Colonic mucosa (tissue), 4 donors: ENCODE measurements at regions not wholly inside any gene's neighbourhood (a gene's known extent, or its start where the extent isn't known, plus 50 kb on each side); places are given as distances from the start of the nearest gene placed in this dataset.

ENCODE experiments used
- DNase-seq: peaks from one replicate; pipeline ENCODE4 v3.0.0-alpha.2; 2020
- H3K27ac ChIP-seq: fragments of 200-600 bp; one replicate; pipeline ENCODE4 v1.8.0; 2021
- H3K27me3 ChIP-seq: fragments of 200-600 bp; one replicate; pipeline ENCODE4 v1.8.0; 2021
- H3K36me3 ChIP-seq: fragments of 200-600 bp; one replicate; pipeline ENCODE4 v1.8.0; 2021
- H3K4me1 ChIP-seq: fragments of 200-600 bp; one replicate; pipeline ENCODE4 v1.8.0; 2021; ENCODE audit warnings: mild to moderate bottlenecking
- H3K4me3 ChIP-seq: fragments of 200-600 bp; one replicate; pipeline ENCODE4 v1.8.0; 2021
- H3K9ac ChIP-seq, 2 donors: one replicate each; pipeline ENCODE4 v1.7.0; 2013; ENCODE audit warnings: control low read depth in 2 of 2, low read depth in 2 of 2, low read length in 2 of 2
- H3K9me3 ChIP-seq: fragments of 200-600 bp; one replicate; pipeline ENCODE4 v1.8.0; 2021
- intact Hi-C: fragments of 100-400 bp; cut with DNase I; formaldehyde crosslinking; loops from one replicate; pipeline ENCODE4 v1.14.1; 2022
- TF ChIP-seq, protein P1 (sequence below): fragments of 200-600 bp; IDR thresholded peaks from one replicate; pipeline ENCODE4 v1.8.0; 2022; ENCODE audit warnings: antibody characterized with exemption, mild to moderate bottlenecking
- donor health status: healthy.
- donor health status: DM: no; HTN: no; CAD: no.
- donor health status: DM: no; HTN: no; CAD: no.

DNA sequence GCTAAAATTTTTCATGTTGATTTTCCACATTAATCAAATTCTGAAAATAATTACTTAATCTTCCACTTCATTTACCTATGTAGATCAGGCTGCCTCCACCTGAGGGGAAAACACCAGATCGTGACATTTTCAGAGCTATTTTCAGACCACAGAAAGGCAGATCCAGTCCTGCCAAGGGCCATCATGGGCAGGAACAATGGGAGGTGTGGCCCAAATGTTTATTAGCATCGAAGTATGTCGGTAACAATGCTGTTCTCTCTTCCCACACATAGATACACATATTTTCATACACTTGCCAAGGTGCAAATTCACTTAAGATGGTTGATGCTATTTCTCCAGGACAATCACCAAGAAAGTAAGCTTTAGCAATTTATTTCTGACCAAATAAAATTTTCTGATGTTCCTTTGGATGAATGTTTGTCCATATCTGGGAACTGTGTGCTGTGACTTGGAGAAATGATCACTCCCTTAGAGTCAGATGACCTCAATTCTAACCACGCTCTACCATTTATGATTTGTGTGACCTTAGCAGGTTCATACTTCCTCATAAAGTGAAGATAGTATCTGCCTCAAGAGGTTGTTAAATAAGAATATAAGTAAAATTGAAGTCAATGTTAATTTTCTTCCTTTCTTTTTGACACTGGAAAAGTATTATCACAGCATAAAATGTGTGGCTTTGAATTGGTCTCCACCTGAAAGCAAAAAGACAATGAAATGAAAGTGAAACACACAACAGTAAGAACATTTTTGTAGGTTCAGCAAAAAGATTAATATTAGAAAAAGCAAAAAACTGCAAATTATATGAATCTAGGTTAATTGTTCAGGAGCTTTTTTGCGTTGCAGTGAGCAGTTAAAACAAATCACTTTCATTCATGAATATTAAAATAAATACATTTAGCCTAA lies 310.4 kb upstream of the PHF14 start:
- TF ChIP-seq, protein P1, sequence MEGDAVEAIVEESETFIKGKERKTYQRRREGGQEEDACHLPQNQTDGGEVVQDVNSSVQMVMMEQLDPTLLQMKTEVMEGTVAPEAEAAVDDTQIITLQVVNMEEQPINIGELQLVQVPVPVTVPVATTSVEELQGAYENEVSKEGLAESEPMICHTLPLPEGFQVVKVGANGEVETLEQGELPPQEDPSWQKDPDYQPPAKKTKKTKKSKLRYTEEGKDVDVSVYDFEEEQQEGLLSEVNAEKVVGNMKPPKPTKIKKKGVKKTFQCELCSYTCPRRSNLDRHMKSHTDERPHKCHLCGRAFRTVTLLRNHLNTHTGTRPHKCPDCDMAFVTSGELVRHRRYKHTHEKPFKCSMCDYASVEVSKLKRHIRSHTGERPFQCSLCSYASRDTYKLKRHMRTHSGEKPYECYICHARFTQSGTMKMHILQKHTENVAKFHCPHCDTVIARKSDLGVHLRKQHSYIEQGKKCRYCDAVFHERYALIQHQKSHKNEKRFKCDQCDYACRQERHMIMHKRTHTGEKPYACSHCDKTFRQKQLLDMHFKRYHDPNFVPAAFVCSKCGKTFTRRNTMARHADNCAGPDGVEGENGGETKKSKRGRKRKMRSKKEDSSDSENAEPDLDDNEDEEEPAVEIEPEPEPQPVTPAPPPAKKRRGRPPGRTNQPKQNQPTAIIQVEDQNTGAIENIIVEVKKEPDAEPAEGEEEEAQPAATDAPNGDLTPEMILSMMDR: no peak

GRCh38 chr7:10672186-10672585 lies 301.5 kb upstream of the PHF14 start:
- H3K27me3 ChIP-seq: no peaks in the 10 kb centered on the region
- H3K27ac ChIP-seq: no peak overlapping the region
- TF ChIP-seq, protein P1: no peak
- no peaks in the 10 kb centered on the region for H3K9me3 ChIP-seq
- no peak for DNase-seq
- H3K36me3 ChIP-seq: no peaks in the 10 kb centered on the region
- intact Hi-C loops: no loop called here
- no peak overlapping the region for H3K9ac ChIP-seq
- no peak overlapping the region for H3K4me3 ChIP-seq
- no peaks in the 10 kb centered on the region for H3K4me1 ChIP-seq

More for the DNA sequence above, 310.4 kb upstream of the PHF14 start:
- no peaks in the 10 kb centered on the region for H3K36me3 ChIP-seq
- H3K4me3 ChIP-seq: no peak overlapping the region
- H3K9ac ChIP-seq: no peak overlapping the region
- H3K27me3 ChIP-seq: no peaks in the 10 kb centered on the region
- intact Hi-C loops: no loop called here
- H3K4me1 ChIP-seq: no peaks in the 10 kb centered on the region
- H3K9me3 ChIP-seq: no peaks in the 10 kb centered on the region
- no peak for DNase-seq
- no peak overlapping the region for H3K27ac ChIP-seq

DNA sequence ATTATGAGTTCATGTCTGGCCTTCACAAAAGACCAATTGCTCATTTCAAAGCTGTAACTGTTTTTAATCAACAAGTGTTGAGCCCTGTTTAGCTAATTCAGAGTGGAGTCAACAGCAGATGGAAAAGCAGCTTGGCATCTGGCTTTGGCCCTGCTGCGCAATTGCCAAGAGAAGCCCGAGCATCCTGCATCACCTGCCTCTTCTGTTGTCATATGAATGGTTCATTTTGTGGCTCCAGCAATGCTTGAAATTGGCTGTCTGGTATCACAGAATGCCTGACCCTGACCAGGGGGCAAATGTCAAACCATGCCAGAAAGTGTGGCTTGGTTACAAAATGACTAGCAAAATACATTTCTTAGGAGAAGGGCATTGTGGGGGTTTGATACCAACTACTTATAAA lies 296.5 kb upstream of the PHF14 start:
- H3K36me3 ChIP-seq: no peaks in the 10 kb centered on the region
- no peaks in the 10 kb centered on the region for H3K4me1 ChIP-seq
- no peaks in the 10 kb centered on the region for H3K9me3 ChIP-seq
- no peak overlapping the region for H3K27ac ChIP-seq
- H3K4me3 ChIP-seq: no peak overlapping the region
- TF ChIP-seq, protein P1: no peak
- no peaks in the 10 kb centered on the region for H3K27me3 ChIP-seq
- intact Hi-C loops: no loop called here
- DNase-seq: no peak
- no peak overlapping the region for H3K9ac ChIP-seq

DNA sequence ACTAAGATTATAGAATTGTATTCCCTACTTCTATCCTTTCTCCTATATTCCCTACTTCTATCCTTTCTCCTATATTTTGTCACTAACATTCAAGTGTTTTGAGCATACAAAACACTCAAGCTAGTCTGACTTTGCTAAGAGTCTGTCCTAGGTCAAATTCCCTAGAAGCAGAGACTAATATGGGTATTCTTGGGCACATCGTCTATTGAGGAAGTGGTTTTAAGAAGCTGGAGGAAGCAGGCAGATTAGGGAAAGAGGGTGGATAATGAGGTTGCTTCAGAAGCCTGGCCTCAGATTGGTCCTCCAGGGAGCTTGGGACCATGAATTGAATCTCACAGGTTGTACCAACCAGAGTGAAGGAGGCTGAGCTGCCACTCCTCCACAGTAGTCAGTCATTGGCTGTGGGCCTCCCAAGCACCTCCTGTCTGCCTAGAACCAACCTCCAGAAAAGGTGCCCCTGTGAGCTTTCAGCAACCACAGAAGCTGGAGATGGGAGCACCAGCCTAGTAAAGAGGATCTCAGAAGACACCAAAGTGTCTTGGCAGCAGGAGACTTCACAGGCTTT lies 295.9 kb upstream of the PHF14 start:
- Histone ChIP-seq H3K4me1 (no peaks in the 10 kb centered on the region), H3K27ac (no peak overlapping the region), H3K4me3 (no peak overlapping the region), H3K9me3 (no peaks in the 10 kb centered on the region), H3K9ac (no peak overlapping the region), H3K27me3 (no peaks in the 10 kb centered on the region), H3K36me3 (no peaks in the 10 kb centered on the region)
- DNase-seq: no peak
- intact Hi-C loops: no loop called here
- TF ChIP-seq, protein P1: no peak

DNA sequence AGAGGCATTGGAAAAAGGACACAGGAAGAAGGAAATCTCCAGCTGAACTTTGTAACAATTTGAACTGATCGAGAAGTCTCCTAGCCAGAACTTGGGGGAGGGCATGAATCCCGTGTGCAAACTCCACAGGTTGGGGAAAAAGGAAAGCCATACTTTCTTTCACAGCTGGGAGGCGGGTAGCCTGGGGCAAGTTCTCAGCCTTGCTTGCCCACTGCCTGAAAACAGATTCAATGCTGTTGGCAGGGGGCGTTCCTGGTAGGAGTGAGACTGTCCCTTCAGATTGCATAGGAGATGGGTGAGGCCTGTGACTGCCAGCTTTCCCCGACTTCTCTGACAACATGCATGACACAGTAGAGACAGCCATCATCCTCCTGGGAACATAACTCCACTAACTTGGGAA lies 289.1 kb upstream of the PHF14 start:
- Histone ChIP-seq H3K9ac (no peak overlapping the region), H3K4me3 (no peak overlapping the region), H3K27ac (no peak overlapping the region), H3K27me3 (no peaks in the 10 kb centered on the region), H3K36me3 (no peaks in the 10 kb centered on the region), H3K9me3 (no peaks in the 10 kb centered on the region), H3K4me1 (no peaks in the 10 kb centered on the region)
- no peak for DNase-seq
- TF ChIP-seq, protein P1: no peak
- intact Hi-C loops: no loop called here
